Gastroesophageal sphincter (tissue), 3 donors: ENCODE measurements at regions not wholly inside any gene's neighbourhood (a gene's known extent, or its start where the extent isn't known, plus 50 kb on each side); places are given as distances from the start of the nearest gene placed in this dataset.

Experiments used
- EP300 ChIP-seq: sonication (generic); formaldehyde crosslinking; IDR thresholded peaks from one replicate; pipeline ENCODE4 v1.6.1; 2017; ENCODE audit warnings: antibody characterized with exemption, mild to moderate bottlenecking
- POLR2A ChIP-seq, 2 donors: fragments of 450-650 bp; IDR thresholded peaks; one replicate each; pipeline ENCODE4 v1.6.1; 2017; ENCODE audit warnings: antibody characterized with exemption in 2 of 2, mild to moderate bottlenecking in 2 of 2, moderate library complexity in 1 of 2
- POLR2AphosphoS5 ChIP-seq: sonication (generic); formaldehyde crosslinking; IDR thresholded peaks from one replicate; pipeline ENCODE4 v1.6.1; 2017; ENCODE audit warnings: antibody characterized with exemption
- TF ChIP-seq, protein P1 (sequence below), 4 experiments: fragments of 200-600 bp in 2 of 4; fragments of 450-650 bp in 2 of 4; sonication (generic) in 1 of 4; IDR thresholded peaks; one replicate each; pipeline ENCODE4 v1.5.1; 2017 to 2019; ENCODE audit warnings: antibody characterized with exemption in 4 of 4, mild to moderate bottlenecking in 2 of 4, moderate library complexity in 2 of 4

GRCh38 chr7:120097774-120098173 lies 175.2 kb upstream of the KCND2 start:
- TF ChIP-seq, protein P1, sequence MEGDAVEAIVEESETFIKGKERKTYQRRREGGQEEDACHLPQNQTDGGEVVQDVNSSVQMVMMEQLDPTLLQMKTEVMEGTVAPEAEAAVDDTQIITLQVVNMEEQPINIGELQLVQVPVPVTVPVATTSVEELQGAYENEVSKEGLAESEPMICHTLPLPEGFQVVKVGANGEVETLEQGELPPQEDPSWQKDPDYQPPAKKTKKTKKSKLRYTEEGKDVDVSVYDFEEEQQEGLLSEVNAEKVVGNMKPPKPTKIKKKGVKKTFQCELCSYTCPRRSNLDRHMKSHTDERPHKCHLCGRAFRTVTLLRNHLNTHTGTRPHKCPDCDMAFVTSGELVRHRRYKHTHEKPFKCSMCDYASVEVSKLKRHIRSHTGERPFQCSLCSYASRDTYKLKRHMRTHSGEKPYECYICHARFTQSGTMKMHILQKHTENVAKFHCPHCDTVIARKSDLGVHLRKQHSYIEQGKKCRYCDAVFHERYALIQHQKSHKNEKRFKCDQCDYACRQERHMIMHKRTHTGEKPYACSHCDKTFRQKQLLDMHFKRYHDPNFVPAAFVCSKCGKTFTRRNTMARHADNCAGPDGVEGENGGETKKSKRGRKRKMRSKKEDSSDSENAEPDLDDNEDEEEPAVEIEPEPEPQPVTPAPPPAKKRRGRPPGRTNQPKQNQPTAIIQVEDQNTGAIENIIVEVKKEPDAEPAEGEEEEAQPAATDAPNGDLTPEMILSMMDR (IDR thresholded peaks at IDR 0.05) = no peak
- no peak for TF ChIP-seq POLR2AphosphoS5
- no peak for TF ChIP-seq POLR2A (IDR thresholded peaks at IDR 0.05)
- no peak for TF ChIP-seq EP300
